ENCODE measurements at regions not wholly inside any gene's neighbourhood (a gene's known extent, or its start where the extent isn't known, plus 50 kb on each side); places are given as distances from the start of the nearest gene placed in this dataset.

GRCh38 chr10:109430799-109431198 lies 492.5 kb downstream of the XPNPEP1 start:
- no peak for TF ChIP-seq EP300 (IDR thresholded peaks at IDR 0.05)
- TF ChIP-seq, protein P1, sequence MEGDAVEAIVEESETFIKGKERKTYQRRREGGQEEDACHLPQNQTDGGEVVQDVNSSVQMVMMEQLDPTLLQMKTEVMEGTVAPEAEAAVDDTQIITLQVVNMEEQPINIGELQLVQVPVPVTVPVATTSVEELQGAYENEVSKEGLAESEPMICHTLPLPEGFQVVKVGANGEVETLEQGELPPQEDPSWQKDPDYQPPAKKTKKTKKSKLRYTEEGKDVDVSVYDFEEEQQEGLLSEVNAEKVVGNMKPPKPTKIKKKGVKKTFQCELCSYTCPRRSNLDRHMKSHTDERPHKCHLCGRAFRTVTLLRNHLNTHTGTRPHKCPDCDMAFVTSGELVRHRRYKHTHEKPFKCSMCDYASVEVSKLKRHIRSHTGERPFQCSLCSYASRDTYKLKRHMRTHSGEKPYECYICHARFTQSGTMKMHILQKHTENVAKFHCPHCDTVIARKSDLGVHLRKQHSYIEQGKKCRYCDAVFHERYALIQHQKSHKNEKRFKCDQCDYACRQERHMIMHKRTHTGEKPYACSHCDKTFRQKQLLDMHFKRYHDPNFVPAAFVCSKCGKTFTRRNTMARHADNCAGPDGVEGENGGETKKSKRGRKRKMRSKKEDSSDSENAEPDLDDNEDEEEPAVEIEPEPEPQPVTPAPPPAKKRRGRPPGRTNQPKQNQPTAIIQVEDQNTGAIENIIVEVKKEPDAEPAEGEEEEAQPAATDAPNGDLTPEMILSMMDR (IDR thresholded peaks at IDR 0.05): no peak
- no peak for TF ChIP-seq POLR2A (IDR thresholded peaks at IDR 0.05)

All from tibial nerve (tissue), 4 donors.